GM12865 (cell line): ENCODE measurements at regions not wholly inside any gene's neighbourhood (a gene's known extent, or its start where the extent isn't known, plus 50 kb on each side); places are given as distances from the start of the nearest gene placed in this dataset.

ENCODE experiments used
- DNase-seq: peaks from one replicate; pipeline ENCODE4 v3.0.0; 2010; ENCODE audit warnings: low read depth
- H3K4me3 ChIP-seq: 2 replicates; pipeline ENCODE4 v1.5.1; 2011; ENCODE audit warnings: mild to moderate bottlenecking, low read depth, low read length, control low read depth
- CTCF ChIP-seq: IDR thresholded peaks from 2 replicates; pipeline ENCODE4 v1.5.1; 2011; ENCODE audit warnings: low read length, control low read depth, low read depth, inconsistent platforms; ENCODE audit not compliant: insufficient read depth; ENCODE audit errors: missing control alignments

DNA sequence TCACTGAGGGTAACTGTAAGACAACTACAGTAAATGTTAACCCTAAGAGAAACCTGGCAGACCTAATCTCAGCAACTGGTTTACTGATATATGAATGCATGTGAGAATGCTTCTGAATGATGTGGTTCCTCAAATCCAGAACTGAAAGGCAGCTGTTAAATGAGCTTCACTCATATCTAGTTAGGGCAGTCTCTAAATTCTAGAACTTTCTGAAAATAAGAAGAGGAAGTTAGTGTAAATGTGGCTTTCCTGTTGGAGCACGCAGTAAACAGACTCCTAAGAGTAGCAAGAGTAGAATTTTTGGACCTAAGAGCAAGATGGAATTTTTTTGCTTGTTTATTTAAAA lies 117.9 kb upstream of the KCNN2 start:
- no peak for DNase-seq
- no peak for TF ChIP-seq CTCF
- H3K4me3 ChIP-seq = no peak overlapping the region

DNA sequence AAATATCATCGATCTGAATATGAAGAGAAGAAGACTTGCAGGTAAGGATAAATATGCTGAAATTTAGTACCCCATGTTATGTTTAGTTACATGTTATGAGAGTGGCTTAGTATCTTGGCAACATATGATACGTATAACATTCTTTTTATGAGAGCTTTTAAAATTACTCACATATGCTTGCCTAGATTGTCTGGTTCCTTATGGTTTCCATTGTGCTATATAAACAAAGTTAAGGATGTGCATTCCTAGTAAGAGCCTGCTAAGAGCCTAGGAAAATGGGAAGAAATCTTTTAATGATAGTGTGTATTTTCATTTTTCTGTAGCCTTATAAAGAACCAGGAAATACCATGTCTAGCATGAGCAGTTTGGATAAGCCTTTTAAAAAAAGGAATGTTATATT lies 112.0 kb upstream of the KCNN2 start:
- H3K4me3 ChIP-seq = no peak overlapping the region
- DNase-seq = no peak
- TF ChIP-seq CTCF = no peak

- no peak overlapping the region for H3K4me3 ChIP-seq
- DNase-seq = no peak
- TF ChIP-seq CTCF = no peak
Measured at GRCh38 chr5:114250536-114250935, 111.3 kb upstream of the KCNN2 start.

DNA sequence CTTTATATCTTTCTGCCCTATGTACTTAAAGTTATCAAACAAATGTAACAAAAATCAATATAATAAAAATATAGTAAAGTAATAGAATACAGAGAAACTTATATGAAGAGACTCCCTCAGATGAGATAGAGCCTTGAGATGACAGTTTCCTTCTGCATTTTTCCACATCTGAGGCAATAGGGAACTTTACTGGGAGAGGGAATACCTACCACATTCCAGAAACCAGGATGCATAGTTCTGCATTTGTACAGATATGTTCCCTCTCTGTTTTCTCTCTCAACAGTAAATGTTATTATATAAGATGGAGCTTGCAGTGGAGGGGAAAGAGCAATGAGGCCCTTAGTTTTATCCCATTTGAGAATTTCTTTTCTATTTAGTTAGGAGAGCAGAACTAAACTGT lies 109.6 kb upstream of the KCNN2 start:
- H3K4me3 ChIP-seq = no peak overlapping the region
- no peak for DNase-seq
- TF ChIP-seq CTCF = no peak

- H3K4me3 ChIP-seq = no peak overlapping the region
- TF ChIP-seq CTCF = no peak
- no peak for DNase-seq
Measured at GRCh38 chr5:114255260-114255659, 106.6 kb upstream of the KCNN2 start.

DNA sequence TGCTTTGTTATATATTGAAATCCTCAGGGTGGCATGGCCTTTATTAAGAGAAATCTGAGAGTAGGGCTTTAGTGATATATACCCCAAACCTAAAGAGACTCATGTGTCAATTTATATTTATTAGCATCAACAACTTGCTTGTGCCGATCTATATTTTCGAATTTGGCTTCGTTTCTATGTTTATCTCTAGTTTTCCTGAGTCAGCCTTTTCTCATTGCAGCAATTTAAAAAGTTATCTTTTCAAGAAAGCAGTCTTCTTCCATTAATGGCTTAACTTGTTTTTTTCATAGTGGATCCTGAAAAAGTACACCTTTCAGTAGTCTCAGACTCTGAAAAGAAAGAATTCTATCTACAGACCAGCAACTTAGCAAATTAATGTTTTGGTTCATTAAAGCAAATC lies 99.9 kb upstream of the KCNN2 start:
- no peak for TF ChIP-seq CTCF
- no peak for DNase-seq
- H3K4me3 ChIP-seq = no peak overlapping the region

- no peak for TF ChIP-seq CTCF
- no peak for DNase-seq
Measured at GRCh38 chr5:114265432-114266060, 96.3 kb upstream of the KCNN2 start.

More at GRCh38 chr5:114265432-114266060, 96.3 kb upstream of the KCNN2 start:
- H3K4me3 ChIP-seq = no peak overlapping the region
